ENCODE measurements at regions not wholly inside any gene's neighbourhood (a gene's known extent, or its start where the extent isn't known, plus 50 kb on each side); places are given as distances from the start of the nearest gene placed in this dataset.

DNA sequence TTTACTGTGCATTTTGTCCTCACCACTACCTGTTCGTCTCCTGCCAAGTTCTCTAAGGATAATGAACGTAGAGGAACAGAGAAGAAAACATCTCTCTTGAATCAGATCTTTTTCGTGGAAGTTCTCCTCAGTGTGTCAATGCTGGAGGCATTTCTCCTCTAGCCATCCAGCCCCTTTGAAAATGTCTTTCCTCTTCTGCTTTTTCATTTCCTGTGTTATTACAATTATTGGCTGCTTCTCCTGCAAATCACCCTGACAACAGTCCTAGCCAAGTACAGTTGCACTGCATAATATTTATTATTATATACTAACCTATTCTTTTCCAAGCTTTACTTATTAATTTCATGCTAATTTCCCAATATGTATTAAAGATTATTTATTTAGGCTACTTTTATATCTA is 61.8 kb upstream of the TRPM3 start:
- TF ChIP-seq POLR2A (IDR thresholded peaks at IDR 0.05; ENCODE audit: low read depth, low read length) (no peak), POLR2AphosphoS5 (IDR thresholded peaks at IDR 0.05; ENCODE audit: low read depth, low read length) (no peak)

Measured in GM12891 (cell line).